ENCODE measurements at regions not wholly inside any gene's neighbourhood (a gene's known extent, or its start where the extent isn't known, plus 50 kb on each side); places are given as distances from the start of the nearest gene placed in this dataset.
"Not testable (repeated sequence)": the region's sequence is repeated elsewhere in the genome, so short reads cannot be mapped to it uniquely, and the experiment has no call there.

- H3K4me3 ChIP-seq, result no peak overlapping the region
- TF ChIP-seq POLR2A (IDR thresholded peaks at IDR 0.05), result no peak
- TF ChIP-seq, protein P1, sequence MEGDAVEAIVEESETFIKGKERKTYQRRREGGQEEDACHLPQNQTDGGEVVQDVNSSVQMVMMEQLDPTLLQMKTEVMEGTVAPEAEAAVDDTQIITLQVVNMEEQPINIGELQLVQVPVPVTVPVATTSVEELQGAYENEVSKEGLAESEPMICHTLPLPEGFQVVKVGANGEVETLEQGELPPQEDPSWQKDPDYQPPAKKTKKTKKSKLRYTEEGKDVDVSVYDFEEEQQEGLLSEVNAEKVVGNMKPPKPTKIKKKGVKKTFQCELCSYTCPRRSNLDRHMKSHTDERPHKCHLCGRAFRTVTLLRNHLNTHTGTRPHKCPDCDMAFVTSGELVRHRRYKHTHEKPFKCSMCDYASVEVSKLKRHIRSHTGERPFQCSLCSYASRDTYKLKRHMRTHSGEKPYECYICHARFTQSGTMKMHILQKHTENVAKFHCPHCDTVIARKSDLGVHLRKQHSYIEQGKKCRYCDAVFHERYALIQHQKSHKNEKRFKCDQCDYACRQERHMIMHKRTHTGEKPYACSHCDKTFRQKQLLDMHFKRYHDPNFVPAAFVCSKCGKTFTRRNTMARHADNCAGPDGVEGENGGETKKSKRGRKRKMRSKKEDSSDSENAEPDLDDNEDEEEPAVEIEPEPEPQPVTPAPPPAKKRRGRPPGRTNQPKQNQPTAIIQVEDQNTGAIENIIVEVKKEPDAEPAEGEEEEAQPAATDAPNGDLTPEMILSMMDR (IDR thresholded peaks at IDR 0.05), result no peak
- no peak for DNase-seq
- no peaks in the 10 kb centered on the region for H3K27me3 ChIP-seq
- intact Hi-C loops (cut with DNase I; ENCODE audit: low total_unique reads), result no loop called here
- no peak overlapping the region for H3K27ac ChIP-seq
- H3K9me3 ChIP-seq, result no peaks in the 10 kb centered on the region
- H3K36me3 ChIP-seq, result no peaks in the 10 kb centered on the region
- H3K4me1 ChIP-seq, result no peaks in the 10 kb centered on the region
Measured at GRCh38 chr12:105880824-105881388, 257.8 kb downstream of the NUAK1 start.

GRCh38 chr12:105882404-105882803, 256.4 kb downstream of the NUAK1 start:
- peak; percentile 69 for DNase-seq
- intact Hi-C loops (cut with DNase I; ENCODE audit: low total_unique reads), result no loop called here
- Histone ChIP-seq H3K36me3 (no peaks in the 10 kb centered on the region), H3K4me3 (no peak overlapping the region), H3K27ac (peak overlapping the region; percentile 10 to 40), H3K9me3 (no peaks in the 10 kb centered on the region), H3K27me3 (no peaks in the 10 kb centered on the region), H3K4me1 (no peaks in the 10 kb centered on the region)
- TF ChIP-seq POLR2A (IDR thresholded peaks at IDR 0.05), result no peak
- TF ChIP-seq, protein P1 (IDR thresholded peaks at IDR 0.05), result no peak

DNA sequence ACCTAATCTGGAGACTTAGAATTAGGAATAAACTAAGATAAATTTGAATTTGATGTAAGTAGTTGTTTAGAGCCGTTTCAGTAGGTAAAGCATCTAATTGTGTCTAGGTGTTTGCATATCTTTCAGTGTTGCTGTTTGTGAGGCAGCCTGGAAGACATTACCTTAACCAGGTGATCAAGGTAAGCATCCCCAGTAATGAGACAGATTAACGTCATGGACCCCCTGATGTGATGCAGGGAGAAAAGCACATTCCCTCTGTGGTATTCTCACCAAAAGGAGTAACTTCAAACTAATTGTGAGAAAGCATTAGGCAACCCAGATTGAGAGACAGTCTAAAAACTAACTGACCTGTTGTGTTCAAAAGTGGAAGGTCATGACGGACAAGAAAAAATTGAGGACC, 251.6 kb downstream of the NUAK1 start:
- Histone ChIP-seq H3K27ac (no peak overlapping the region), H3K9me3 (no peaks in the 10 kb centered on the region), H3K4me3 (no peak overlapping the region), H3K36me3 (no peaks in the 10 kb centered on the region), H3K27me3 (no peaks in the 10 kb centered on the region), H3K4me1 (no peaks in the 10 kb centered on the region)
- intact Hi-C loops (cut with DNase I; ENCODE audit: low total_unique reads), result no loop called here
- DNase-seq, result no peak
- TF ChIP-seq POLR2A (IDR thresholded peaks at IDR 0.05), result no peak
- TF ChIP-seq, protein P1 (IDR thresholded peaks at IDR 0.05), result no peak

DNA sequence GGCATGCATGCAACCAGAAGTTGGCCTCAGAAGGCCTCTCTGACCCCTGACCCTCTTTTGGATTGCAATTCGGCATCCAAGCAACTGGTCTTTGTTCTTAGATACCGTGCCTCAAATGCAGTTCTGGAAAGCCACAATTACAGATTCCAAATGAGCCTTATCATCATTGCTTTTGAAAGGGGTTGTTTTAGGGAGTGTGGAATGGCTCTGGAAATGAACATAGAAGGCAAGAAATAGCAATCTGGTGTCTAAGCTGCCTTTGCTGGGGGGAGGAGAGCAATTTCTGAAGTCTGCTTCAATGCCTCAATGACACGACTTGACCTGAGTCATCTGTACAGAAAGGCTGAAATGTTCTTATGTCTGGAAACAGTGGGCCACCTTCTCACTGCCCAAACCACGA, 250.1 kb downstream of the NUAK1 start:
- no peak for DNase-seq
- Histone ChIP-seq H3K9me3 (no peaks in the 10 kb centered on the region), H3K4me1 (no peaks in the 10 kb centered on the region), H3K27me3 (no peaks in the 10 kb centered on the region), H3K36me3 (no peaks in the 10 kb centered on the region), H3K27ac (no peak overlapping the region), H3K4me3 (no peak overlapping the region)
- no peak for TF ChIP-seq POLR2A (IDR thresholded peaks at IDR 0.05)
- TF ChIP-seq, protein P1 (IDR thresholded peaks at IDR 0.05), result no peak
- intact Hi-C loops (cut with DNase I; ENCODE audit: low total_unique reads), result no loop called here

GRCh38 chr12:105892362-105892910, 246.3 kb downstream of the NUAK1 start:
- H3K4me1 ChIP-seq, result no peaks in the 10 kb centered on the region
- no peak overlapping the region for H3K4me3 ChIP-seq
- intact Hi-C loops (cut with DNase I; ENCODE audit: low total_unique reads), result no loop called here
- no peak for TF ChIP-seq POLR2A (IDR thresholded peaks at IDR 0.05)
- TF ChIP-seq, protein P1 (IDR thresholded peaks at IDR 0.05), result no peak
- no peaks in the 10 kb centered on the region for H3K36me3 ChIP-seq
- H3K27me3 ChIP-seq, result no peaks in the 10 kb centered on the region
- H3K27ac ChIP-seq, result no peak overlapping the region
- no peaks in the 10 kb centered on the region for H3K9me3 ChIP-seq
- DNase-seq, result no peak

DNA sequence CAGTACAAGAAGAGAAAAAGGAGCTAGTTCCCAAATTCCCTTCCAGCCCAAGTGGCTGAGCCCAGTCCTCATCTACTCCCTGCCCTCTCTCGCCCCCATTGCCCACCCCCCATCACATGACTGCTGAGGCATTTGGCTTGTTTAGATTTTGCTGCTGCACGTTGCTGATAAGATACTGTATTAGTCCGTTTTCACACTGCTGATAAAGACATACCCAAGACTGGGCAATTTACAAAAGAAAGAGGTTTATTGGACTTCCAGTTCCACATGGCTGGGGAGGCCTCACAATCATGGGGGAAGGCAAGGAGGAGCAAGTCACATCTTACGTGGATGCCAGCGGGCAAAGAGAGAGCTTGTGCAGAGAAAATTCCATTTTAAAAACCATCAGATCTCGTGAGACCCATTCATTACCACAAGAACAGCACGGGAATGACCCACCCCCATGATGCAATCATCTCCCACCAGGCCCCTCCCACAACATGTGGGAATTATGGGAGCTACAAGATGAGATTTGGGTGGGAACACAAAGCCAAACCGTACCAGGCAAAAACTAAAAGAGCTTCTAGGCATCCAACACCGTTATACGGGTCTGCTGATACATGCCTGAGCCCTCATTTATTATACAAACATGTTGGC, 243.4 kb downstream of the NUAK1 start:
- H3K36me3 ChIP-seq; DNase-seq; H3K4me1 ChIP-seq; H3K27ac ChIP-seq; intact Hi-C loops (cut with DNase I; ENCODE audit: low total_unique reads); H3K4me3 ChIP-seq; H3K9me3 ChIP-seq; H3K27me3 ChIP-seq: not testable (repeated sequence)

Measured in uterus (tissue), 3 donors.